KMS-11 (cell line): ENCODE measurements at regions not wholly inside any gene's neighbourhood (a gene's known extent, or its start where the extent isn't known, plus 50 kb on each side); places are given as distances from the start of the nearest gene placed in this dataset.

Experiments
- H2AFZ ChIP-seq: fragments of 200-600 bp; sonication (generic); 2 replicates; pipeline ENCODE4 v1.6.1; 2016; ENCODE audit warnings: antibody characterized with exemption, mixed run types, low read depth
- H3K27ac ChIP-seq: fragments of 200-600 bp; sonication (generic); 2 replicates; pipeline ENCODE4 v1.6.1; 2016; ENCODE audit warnings: mild to moderate bottlenecking, mixed run types
- H3K27me3 ChIP-seq: fragments of 200-600 bp; sonication (generic); 2 replicates; pipeline ENCODE4 v1.6.1; 2017; ENCODE audit warnings: mild to moderate bottlenecking, low read depth, mixed run types, moderate library complexity; ENCODE audit not compliant: insufficient read depth
- H3K36me3 ChIP-seq: fragments of 200-600 bp; sonication (generic); 2 replicates; pipeline ENCODE4 v1.6.1; 2017; ENCODE audit warnings: mild to moderate bottlenecking, mixed run types; ENCODE audit not compliant: insufficient read depth
- H3K4me1 ChIP-seq: fragments of 200-600 bp; sonication (generic); 2 replicates; pipeline ENCODE4 v1.6.1; 2016; ENCODE audit warnings: mild to moderate bottlenecking, low read depth, mixed run types; ENCODE audit not compliant: poor library complexity, severe bottlenecking
- H3K4me2 ChIP-seq: fragments of 200-600 bp; sonication (generic); 2 replicates; pipeline ENCODE4 v1.7.0; 2016; ENCODE audit warnings: mild to moderate bottlenecking, mixed run types
- H3K4me3 ChIP-seq: fragments of 200-600 bp; sonication (generic); IDR thresholded peaks from 2 replicates; pipeline ENCODE4 v1.6.1; 2017; ENCODE audit warnings: low read depth, low read length, mixed read lengths; ENCODE audit not compliant: insufficient read depth
- H3K79me2 ChIP-seq: fragments of 200-600 bp; sonication (generic); 2 replicates; pipeline ENCODE4 v1.6.1; 2016; ENCODE audit warnings: low read depth, mixed run types; ENCODE audit not compliant: insufficient read depth
- H3K9ac ChIP-seq: fragments of 200-600 bp; sonication (generic); 2 replicates; pipeline ENCODE4 v1.6.1; 2016; ENCODE audit warnings: mild to moderate bottlenecking, mixed run types
- H4K20me1 ChIP-seq: fragments of 200-600 bp; sonication (generic); 2 replicates; pipeline ENCODE4 v1.6.1; 2016; ENCODE audit warnings: mild to moderate bottlenecking, mixed run types; ENCODE audit not compliant: insufficient read depth
- CTCF ChIP-seq: fragments of 200-600 bp; sonication (generic); conservative IDR thresholded peaks from 2 replicates; pipeline ENCODE4 v1.6.1; 2017; ENCODE audit warnings: low read depth, mild to moderate bottlenecking, antibody characterized with exemption, low read length, moderate library complexity, mixed read lengths

- Histone ChIP-seq H3K4me3 (no peak overlapping the region), H2AFZ (no peak overlapping the region), H4K20me1 (no peaks in the 10 kb centered on the region), H3K9ac (no peak overlapping the region), H3K79me2 (no peaks in the 10 kb centered on the region), H3K4me1 (no peaks in the 10 kb centered on the region), H3K36me3 (no peaks in the 10 kb centered on the region), H3K27ac (no peak overlapping the region), H3K4me2 (no peak overlapping the region), H3K27me3 (no peaks in the 10 kb centered on the region)
- TF ChIP-seq CTCF, result no peak
These were observed 326.8 kb downstream of the PIK3C3 start for GRCh38 chr18:42281851-42282250.

GRCh38 chr18:42287047-42287446 is 332.0 kb downstream of the PIK3C3 start:
- Histone ChIP-seq H3K27ac (no peak overlapping the region), H3K4me3 (no peak overlapping the region), H3K4me1 (no peaks in the 10 kb centered on the region), H3K36me3 (no peaks in the 10 kb centered on the region), H3K79me2 (no peaks in the 10 kb centered on the region), H2AFZ (no peak overlapping the region), H3K27me3 (no peaks in the 10 kb centered on the region), H3K9ac (no peak overlapping the region), H4K20me1 (no peaks in the 10 kb centered on the region), H3K4me2 (no peak overlapping the region)
- no peak for TF ChIP-seq CTCF

- no peak for TF ChIP-seq CTCF
- Histone ChIP-seq H2AFZ (no peak overlapping the region), H3K4me1 (no peaks in the 10 kb centered on the region)
These were observed 333.1 kb downstream of the PIK3C3 start for GRCh38 chr18:42288129-42288528.

GRCh38 chr18:42289526-42289925 is 334.5 kb downstream of the PIK3C3 start:
- no peaks in the 10 kb centered on the region for H3K27me3 ChIP-seq
- no peaks in the 10 kb centered on the region for H3K4me1 ChIP-seq
- H2AFZ ChIP-seq, result no peak overlapping the region
- no peaks in the 10 kb centered on the region for H4K20me1 ChIP-seq
- no peak for TF ChIP-seq CTCF
- no peaks in the 10 kb centered on the region for H3K79me2 ChIP-seq
- no peak overlapping the region for H3K4me3 ChIP-seq
- H3K4me2 ChIP-seq, result no peak overlapping the region
- no peak overlapping the region for H3K27ac ChIP-seq
- no peaks in the 10 kb centered on the region for H3K36me3 ChIP-seq
- H3K9ac ChIP-seq, result no peak overlapping the region

More at GRCh38 chr18:42288129-42288528, 333.1 kb downstream of the PIK3C3 start:
- Histone ChIP-seq H3K36me3 (no peaks in the 10 kb centered on the region), H3K27ac (no peak overlapping the region), H3K79me2 (no peaks in the 10 kb centered on the region), H3K27me3 (no peaks in the 10 kb centered on the region), H3K9ac (no peak overlapping the region), H3K4me2 (no peak overlapping the region), H4K20me1 (no peaks in the 10 kb centered on the region), H3K4me3 (no peak overlapping the region)
